ENCODE measurements at regions not wholly inside any gene's neighbourhood (a gene's known extent, or its start where the extent isn't known, plus 50 kb on each side); places are given as distances from the start of the nearest gene placed in this dataset.

DNA sequence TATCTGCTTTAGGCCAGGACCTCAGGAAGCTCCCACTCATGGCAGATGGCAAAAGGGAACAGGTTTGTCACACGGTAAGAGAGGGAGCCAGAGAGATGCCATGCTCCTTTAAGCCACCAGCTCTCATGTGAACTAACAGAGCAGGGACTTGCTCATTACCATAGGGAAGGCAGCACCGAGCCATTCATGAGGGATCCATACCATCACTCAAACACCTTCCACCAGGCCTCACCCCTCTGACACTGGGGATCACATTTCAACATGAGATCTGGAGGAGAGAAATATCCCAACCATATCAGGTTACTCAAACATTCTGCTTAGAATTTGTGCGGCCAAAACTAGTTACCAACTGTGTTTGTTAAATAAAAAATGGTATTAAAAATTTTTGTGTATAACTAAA lies 427.0 kb downstream of the UQCRFS1 start:
- no peak for TF ChIP-seq NFIC (IDR thresholded peaks at IDR 0.05)

DNA sequence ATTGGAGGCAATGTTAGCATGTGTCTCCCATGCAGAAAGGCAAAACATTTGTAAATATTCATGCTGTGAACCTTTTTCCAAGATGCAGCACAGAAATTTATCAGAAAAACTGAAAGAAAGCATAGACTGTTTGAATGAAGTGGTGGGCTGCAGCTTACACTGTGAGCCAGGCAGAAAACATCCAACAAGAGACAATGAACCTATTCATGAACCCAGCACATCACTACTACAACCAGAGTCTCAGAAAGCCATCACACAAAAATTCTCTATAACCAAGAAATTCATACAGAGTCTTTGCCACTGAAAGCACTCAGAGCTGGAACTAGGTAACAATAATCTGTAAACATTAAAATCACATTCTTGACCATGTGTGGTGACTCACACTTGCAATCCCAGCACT lies 448.9 kb downstream of the UQCRFS1 start:
- TF ChIP-seq, protein P1, sequence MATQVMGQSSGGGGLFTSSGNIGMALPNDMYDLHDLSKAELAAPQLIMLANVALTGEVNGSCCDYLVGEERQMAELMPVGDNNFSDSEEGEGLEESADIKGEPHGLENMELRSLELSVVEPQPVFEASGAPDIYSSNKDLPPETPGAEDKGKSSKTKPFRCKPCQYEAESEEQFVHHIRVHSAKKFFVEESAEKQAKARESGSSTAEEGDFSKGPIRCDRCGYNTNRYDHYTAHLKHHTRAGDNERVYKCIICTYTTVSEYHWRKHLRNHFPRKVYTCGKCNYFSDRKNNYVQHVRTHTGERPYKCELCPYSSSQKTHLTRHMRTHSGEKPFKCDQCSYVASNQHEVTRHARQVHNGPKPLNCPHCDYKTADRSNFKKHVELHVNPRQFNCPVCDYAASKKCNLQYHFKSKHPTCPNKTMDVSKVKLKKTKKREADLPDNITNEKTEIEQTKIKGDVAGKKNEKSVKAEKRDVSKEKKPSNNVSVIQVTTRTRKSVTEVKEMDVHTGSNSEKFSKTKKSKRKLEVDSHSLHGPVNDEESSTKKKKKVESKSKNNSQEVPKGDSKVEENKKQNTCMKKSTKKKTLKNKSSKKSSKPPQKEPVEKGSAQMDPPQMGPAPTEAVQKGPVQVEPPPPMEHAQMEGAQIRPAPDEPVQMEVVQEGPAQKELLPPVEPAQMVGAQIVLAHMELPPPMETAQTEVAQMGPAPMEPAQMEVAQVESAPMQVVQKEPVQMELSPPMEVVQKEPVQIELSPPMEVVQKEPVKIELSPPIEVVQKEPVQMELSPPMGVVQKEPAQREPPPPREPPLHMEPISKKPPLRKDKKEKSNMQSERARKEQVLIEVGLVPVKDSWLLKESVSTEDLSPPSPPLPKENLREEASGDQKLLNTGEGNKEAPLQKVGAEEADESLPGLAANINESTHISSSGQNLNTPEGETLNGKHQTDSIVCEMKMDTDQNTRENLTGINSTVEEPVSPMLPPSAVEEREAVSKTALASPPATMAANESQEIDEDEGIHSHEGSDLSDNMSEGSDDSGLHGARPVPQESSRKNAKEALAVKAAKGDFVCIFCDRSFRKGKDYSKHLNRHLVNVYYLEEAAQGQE (IDR thresholded peaks at IDR 0.05; ENCODE audit: low read depth): no peak
- TF ChIP-seq ZBTB7A (IDR thresholded peaks at IDR 0.05; ENCODE audit: low read depth) (no peak), TAF1 (IDR thresholded peaks at IDR 0.05; ENCODE audit: low read depth) (no peak), TCF12 (IDR thresholded peaks at IDR 0.05; ENCODE audit: low read depth) (no peak)
- TF ChIP-seq, protein P2, sequence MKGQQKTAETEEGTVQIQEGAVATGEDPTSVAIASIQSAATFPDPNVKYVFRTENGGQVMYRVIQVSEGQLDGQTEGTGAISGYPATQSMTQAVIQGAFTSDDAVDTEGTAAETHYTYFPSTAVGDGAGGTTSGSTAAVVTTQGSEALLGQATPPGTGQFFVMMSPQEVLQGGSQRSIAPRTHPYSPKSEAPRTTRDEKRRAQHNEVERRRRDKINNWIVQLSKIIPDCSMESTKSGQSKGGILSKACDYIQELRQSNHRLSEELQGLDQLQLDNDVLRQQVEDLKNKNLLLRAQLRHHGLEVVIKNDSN (IDR thresholded peaks at IDR 0.05): no peak

DNA sequence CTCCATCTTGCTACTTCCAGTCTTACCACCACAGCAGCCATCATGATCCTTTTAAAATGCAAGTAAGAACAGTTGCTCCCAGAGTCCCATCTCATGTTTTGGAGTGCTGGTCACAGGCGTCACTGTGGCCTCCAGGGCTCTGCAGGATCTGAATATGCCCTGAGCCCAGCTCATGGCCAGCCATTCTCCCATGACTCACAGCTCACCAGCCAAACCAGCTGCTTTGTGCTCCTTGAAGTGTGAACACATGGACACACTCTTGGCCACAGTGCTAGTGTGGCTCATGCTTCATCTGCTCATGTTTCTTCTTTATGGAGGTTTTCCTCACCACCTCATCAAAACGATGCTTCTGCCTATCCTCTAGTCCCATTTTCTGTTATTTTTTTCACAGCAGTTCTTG lies 466.5 kb downstream of the UQCRFS1 start:
- TF ChIP-seq TCF12 (IDR thresholded peaks at IDR 0.05; ENCODE audit: low read depth) (no peak), YY1 (IDR thresholded peaks at IDR 0.05; ENCODE audit: low read depth) (no peak), EGR1 (IDR thresholded peaks at IDR 0.05) (no peak), RAD21 (IDR thresholded peaks at IDR 0.05; ENCODE audit: low read depth) (no peak), CEBPB (IDR thresholded peaks at IDR 0.05) (no peak), ZBTB7A (IDR thresholded peaks at IDR 0.05; ENCODE audit: low read depth) (no peak), CREB1 (IDR thresholded peaks at IDR 0.05; ENCODE audit: low read depth) (no peak), NFIC (IDR thresholded peaks at IDR 0.05) (no peak), TEAD4 (IDR thresholded peaks at IDR 0.05) (no peak), FOXM1 (IDR thresholded peaks at IDR 0.05; ENCODE audit: borderline replicate concordance, low read depth) (no peak), EP300 (IDR thresholded peaks at IDR 0.05; ENCODE audit: borderline replicate concordance) (no peak), TAF1 (IDR thresholded peaks at IDR 0.05; ENCODE audit: low read depth) (no peak)
- TF ChIP-seq, protein P2 (IDR thresholded peaks at IDR 0.05): no peak
- TF ChIP-seq, protein P3, sequence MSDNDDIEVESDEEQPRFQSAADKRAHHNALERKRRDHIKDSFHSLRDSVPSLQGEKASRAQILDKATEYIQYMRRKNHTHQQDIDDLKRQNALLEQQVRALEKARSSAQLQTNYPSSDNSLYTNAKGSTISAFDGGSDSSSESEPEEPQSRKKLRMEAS (IDR thresholded peaks at IDR 0.05): no peak
- TF ChIP-seq, protein P1 (IDR thresholded peaks at IDR 0.05; ENCODE audit: low read depth): no peak

DNA sequence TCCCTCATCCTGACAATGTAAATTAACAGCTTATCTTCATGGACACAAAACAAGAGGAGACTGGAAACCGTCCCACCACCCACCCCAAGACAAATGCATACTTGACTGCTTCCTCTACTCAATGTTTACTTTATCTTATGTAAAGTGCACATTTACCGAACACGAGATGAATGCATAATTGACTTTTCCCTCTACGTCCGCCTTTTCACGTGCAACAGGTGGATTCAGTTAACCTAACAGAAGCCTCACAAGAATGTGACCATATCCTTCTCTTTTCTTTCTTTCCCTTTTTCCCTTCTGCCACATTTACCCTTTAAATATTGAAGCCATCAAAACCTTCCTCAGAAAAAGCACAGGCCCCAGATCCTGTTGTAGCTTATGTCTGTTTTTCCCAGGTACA lies 468.0 kb downstream of the UQCRFS1 start:
- TF ChIP-seq FOXM1 (IDR thresholded peaks at IDR 0.05; ENCODE audit: borderline replicate concordance, low read depth) (no peak), CREB1 (IDR thresholded peaks at IDR 0.05; ENCODE audit: low read depth) (no peak), NFIC (IDR thresholded peaks at IDR 0.05) (no peak), TAF1 (IDR thresholded peaks at IDR 0.05; ENCODE audit: low read depth) (no peak), CEBPB (IDR thresholded peaks at IDR 0.05) (no peak), EGR1 (IDR thresholded peaks at IDR 0.05) (no peak), TCF12 (IDR thresholded peaks at IDR 0.05; ENCODE audit: low read depth) (no peak), ZBTB7A (IDR thresholded peaks at IDR 0.05; ENCODE audit: low read depth) (no peak), YY1 (IDR thresholded peaks at IDR 0.05; ENCODE audit: low read depth) (no peak), TEAD4 (IDR thresholded peaks at IDR 0.05) (no peak)
- TF ChIP-seq, protein P1 (IDR thresholded peaks at IDR 0.05; ENCODE audit: low read depth): no peak
- TF ChIP-seq, protein P2 (IDR thresholded peaks at IDR 0.05): no peak
- TF ChIP-seq, protein P3 (IDR thresholded peaks at IDR 0.05): no peak

DNA sequence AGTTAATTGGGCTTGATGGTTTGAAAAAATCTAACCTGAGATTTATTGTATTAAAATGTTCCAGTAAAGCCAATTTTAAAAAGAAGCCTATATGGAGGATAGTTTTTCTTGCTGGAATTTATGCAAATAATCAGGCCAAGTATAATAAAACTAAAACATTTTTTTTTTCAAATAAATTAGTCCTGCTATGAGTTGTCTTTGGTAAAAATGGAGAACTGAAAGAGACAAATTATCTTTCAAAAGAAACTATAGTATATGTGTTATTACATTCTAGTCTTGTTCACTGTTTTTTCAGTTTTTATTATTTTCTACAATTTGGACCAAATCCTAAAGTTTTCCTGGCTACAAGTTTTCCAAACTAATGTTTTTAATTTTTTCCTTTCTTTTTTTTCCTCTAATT lies 468.9 kb downstream of the UQCRFS1 start:
- no peak for TF ChIP-seq EGR1 (IDR thresholded peaks at IDR 0.05)
- no peak for TF ChIP-seq FOXM1 (IDR thresholded peaks at IDR 0.05; ENCODE audit: borderline replicate concordance, low read depth)
- TF ChIP-seq TEAD4 (IDR thresholded peaks at IDR 0.05): no peak
- no peak for TF ChIP-seq EP300 (IDR thresholded peaks at IDR 0.05; ENCODE audit: borderline replicate concordance)
- no peak for TF ChIP-seq TCF12 (IDR thresholded peaks at IDR 0.05; ENCODE audit: low read depth)
- no peak for TF ChIP-seq ZBTB7A (IDR thresholded peaks at IDR 0.05; ENCODE audit: low read depth)
- no peak for TF ChIP-seq TAF1 (IDR thresholded peaks at IDR 0.05; ENCODE audit: low read depth)
- TF ChIP-seq, protein P3 (IDR thresholded peaks at IDR 0.05): no peak
- TF ChIP-seq, protein P2 (IDR thresholded peaks at IDR 0.05): no peak
- TF ChIP-seq YY1 (IDR thresholded peaks at IDR 0.05; ENCODE audit: low read depth): no peak
- no peak for TF ChIP-seq RAD21 (IDR thresholded peaks at IDR 0.05; ENCODE audit: low read depth)
- TF ChIP-seq NFIC (IDR thresholded peaks at IDR 0.05): no peak
- no peak for TF ChIP-seq CEBPB (IDR thresholded peaks at IDR 0.05)
- TF ChIP-seq, protein P1 (IDR thresholded peaks at IDR 0.05; ENCODE audit: low read depth): no peak
- no peak for TF ChIP-seq CREB1 (IDR thresholded peaks at IDR 0.05; ENCODE audit: low read depth)

Data from Ishikawa (cell line).